Mammary epithelial cell (primary cell): ENCODE measurements at regions not wholly inside any gene's neighbourhood (a gene's known extent, or its start where the extent isn't known, plus 50 kb on each side); places are given as distances from the start of the nearest gene placed in this dataset.

Source experiments
- CTCF ChIP-seq, 2 donors: IDR thresholded peaks in 1 of 2; conservative IDR thresholded peaks in 1 of 2; 2 replicates each; pipeline ENCODE4 v1.5.1; 2011 to 2012; ENCODE audit warnings: inconsistent platforms in 2 of 2, low read length in 2 of 2, mild to moderate bottlenecking in 2 of 2, control low read depth in 1 of 2, low read depth in 1 of 2; ENCODE audit not compliant: insufficient read depth in 1 of 2; ENCODE audit errors: extremely low read depth in 1 of 2
- EZH2 ChIP-seq: IDR thresholded peaks from 2 replicates; pipeline ENCODE4 v1.6.1; 2012; ENCODE audit warnings: low read length, inconsistent platforms, borderline replicate concordance

GRCh38 chr2:9092383-9093282, 89.1 kb upstream of the MBOAT2 start:
- TF ChIP-seq CTCF (conservative IDR thresholded peaks at IDR 0.05 in 1 of 2, IDR thresholded peaks at IDR 0.05 in 1 of 2; ENCODE audit: extremely low read depth in 1 of 2, insufficient read depth in 1 of 2, low read depth in 1 of 2, low read length in 2 of 2) (no peak), EZH2 (no peak)
